MG63 (cell line): ENCODE measurements at regions not wholly inside any gene's neighbourhood (a gene's known extent, or its start where the extent isn't known, plus 50 kb on each side); places are given as distances from the start of the nearest gene placed in this dataset.

Experiments
- DNase-seq: peaks from one replicate; pipeline ENCODE4 v3.0.0-alpha.2; 2020
- H3K27me3 ChIP-seq: fragments of 250-450 bp; sonication (Bioruptor Pico); 2 replicates; pipeline ENCODE4 v1.5.1; 2020; ENCODE audit warnings: mild to moderate bottlenecking, moderate library complexity
- H3K36me3 ChIP-seq: fragments of 250-450 bp; sonication (Bioruptor Pico); 2 replicates; pipeline ENCODE4 v1.5.1; 2020; ENCODE audit warnings: mild to moderate bottlenecking, moderate library complexity
- H3K4me3 ChIP-seq: fragments of 250-450 bp; sonication (Bioruptor Pico); 2 replicates; pipeline ENCODE4 v1.5.1; 2020; ENCODE audit warnings: mild to moderate bottlenecking, moderate library complexity
- H3K9me3 ChIP-seq: fragments of 250-450 bp; sonication (Bioruptor Pico); 2 replicates; pipeline ENCODE4 v1.5.1; 2020; ENCODE audit warnings: mild to moderate bottlenecking, moderate library complexity

DNA sequence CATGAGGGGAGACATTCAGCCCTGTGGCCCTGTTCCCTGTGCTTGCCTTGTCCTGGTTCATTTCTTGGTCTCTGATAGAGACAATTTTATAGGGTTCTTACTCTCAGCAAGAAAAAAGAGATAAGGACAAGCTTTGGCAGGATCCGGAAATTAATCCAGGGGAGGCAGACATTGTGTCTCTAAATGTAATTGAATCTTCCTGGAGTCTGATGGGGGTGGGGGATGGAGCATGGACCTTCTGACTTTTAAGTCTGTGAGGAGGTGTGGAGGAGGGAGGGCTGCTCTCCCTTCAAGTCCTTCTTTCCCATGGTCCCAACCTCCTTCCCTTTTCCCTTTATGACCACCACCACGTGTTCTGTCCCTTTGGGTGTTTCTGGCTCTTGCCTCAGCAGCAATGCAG is 512.7 kb downstream of the DHX35 start:
- no peak for DNase-seq
- H3K36me3 ChIP-seq: no peaks in the 10 kb centered on the region
- no peaks in the 10 kb centered on the region for H3K9me3 ChIP-seq
- H3K27me3 ChIP-seq: no peaks in the 10 kb centered on the region
- no peak overlapping the region for H3K4me3 ChIP-seq

DNA sequence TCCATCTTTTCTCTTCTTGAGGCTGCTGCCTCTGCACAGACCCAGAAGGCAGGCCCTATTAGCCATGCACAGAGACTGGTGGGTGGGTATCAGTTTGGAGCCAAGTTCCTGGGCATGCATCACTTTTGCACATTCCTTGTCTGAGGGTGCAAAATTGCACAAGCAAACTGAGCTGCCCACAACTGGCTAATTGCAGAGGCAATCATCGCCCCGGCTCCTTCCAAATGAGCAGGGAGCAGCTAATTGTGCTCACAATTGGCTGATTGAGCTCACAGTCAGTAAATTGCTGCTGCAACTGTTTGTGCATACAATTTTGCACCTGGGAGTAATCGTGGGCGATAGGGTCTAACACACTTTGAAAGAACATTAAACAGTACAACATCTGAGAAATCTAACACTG is 511.4 kb downstream of the DHX35 start:
- DNase-seq: no peak
- Histone ChIP-seq H3K36me3 (no peaks in the 10 kb centered on the region), H3K27me3 (no peaks in the 10 kb centered on the region), H3K9me3 (no peaks in the 10 kb centered on the region), H3K4me3 (no peak overlapping the region)

DNA sequence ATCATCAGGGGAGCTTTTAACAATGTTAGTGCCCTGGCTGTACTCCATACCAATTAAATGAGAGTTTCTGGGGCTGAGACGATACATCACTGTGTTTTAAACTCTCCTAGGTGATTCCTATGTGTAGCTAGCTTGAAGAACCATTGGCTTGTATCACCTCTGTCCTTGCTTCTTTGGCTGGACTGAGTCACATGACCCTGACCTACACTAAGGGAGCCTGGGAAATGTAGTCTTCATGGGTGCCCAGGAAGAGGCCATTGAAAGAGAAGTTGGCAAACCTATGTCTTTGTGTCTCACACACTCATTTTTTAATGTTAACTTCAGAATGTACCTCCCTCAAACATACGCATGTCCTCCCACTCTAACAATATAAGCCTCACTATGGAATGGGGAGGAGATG is 506.6 kb downstream of the DHX35 start:
- H3K9me3 ChIP-seq: no peaks in the 10 kb centered on the region
- DNase-seq: no peak
- H3K36me3 ChIP-seq: no peaks in the 10 kb centered on the region

DNA sequence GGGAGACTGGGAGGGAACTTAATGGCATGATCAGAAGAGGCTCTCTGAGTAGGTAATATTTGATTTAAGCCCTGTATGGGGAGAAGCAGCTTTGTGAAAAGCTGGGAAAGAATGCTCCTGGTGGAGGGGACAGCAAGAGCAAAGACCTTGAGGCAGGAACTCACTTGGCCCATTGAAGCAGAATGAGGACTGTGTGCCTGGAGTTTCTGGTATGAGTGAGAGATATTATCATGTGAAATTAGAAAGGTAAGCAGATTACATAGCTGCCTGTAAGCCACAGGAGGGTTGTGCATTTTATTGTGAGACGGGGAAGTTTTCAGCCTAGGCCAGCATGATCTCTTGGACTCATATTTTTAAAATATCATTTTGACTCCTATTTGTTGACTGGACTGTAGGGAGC is 502.1 kb downstream of the DHX35 start:
- H3K27me3 ChIP-seq: peaks cover 3% of the 10 kb centered on the region; the same call in 1 of the 2 replicates
- no peaks in the 10 kb centered on the region for H3K9me3 ChIP-seq
- DNase-seq: no peak
- no peak overlapping the region for H3K4me3 ChIP-seq
- no peaks in the 10 kb centered on the region for H3K36me3 ChIP-seq

More for the DNA sequence above, 506.6 kb downstream of the DHX35 start:
- peaks cover 3% of the 10 kb centered on the region; the same call in 1 of the 2 replicates for H3K27me3 ChIP-seq
- H3K4me3 ChIP-seq: no peak overlapping the region

DNA sequence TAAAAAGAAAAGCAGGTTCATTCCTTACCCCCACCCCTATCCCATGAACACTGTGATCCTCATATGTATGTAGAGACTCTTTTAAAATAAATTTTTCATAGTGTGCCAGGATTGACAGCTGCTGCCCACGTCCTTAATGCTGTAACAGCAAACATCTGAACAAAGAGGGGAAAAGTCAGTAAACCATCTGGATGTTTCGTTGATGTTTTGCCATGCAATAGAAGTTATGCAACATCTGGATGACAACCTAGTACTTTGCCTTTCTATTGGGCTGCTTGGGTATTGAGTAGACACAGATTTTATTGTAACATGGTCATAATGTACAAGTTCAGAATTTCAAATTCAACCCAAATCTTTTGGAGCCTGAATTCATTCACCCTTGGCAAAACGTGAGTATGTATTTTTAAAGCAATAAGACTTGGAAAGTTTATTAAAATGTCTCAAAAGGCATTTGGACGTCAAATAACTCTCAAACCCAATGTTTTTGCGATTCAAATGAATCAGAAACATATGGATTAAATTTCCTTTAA is 500.3 kb downstream of the DHX35 start:
- Histone ChIP-seq H3K4me3 (no peak overlapping the region), H3K27me3 (peaks cover 3% of the 10 kb centered on the region; the same call in 1 of the 2 replicates), H3K9me3 (no peaks in the 10 kb centered on the region; the same call in 1 of the 2 replicates), H3K36me3 (no peaks in the 10 kb centered on the region)
- DNase-seq: no peak

DNA sequence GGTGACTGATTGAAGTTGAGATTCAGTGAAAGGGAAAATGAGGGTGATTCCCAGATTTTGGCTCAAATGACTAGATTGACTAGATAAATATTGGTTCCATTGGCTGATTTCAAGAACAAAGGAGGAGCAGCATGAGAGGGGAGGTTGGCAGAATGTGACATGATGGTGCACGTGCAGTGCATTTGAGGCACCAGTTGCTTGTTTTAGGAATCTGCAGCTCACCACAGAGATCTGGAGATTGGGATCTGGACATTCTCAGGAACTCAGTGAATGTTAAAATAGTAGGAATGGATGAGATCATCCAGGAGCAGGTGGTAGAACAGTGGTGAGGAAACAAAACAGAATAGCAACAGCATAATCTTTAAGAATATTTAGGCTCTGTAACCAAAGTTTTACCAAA is 496.3 kb downstream of the DHX35 start:
- Histone ChIP-seq H3K9me3 (no peaks in the 10 kb centered on the region; the same call in 1 of the 2 replicates), H3K4me3 (no peak overlapping the region), H3K27me3 (no peaks in the 10 kb centered on the region; the same call in 1 of the 2 replicates), H3K36me3 (no peaks in the 10 kb centered on the region)
- DNase-seq: no peak

DNA sequence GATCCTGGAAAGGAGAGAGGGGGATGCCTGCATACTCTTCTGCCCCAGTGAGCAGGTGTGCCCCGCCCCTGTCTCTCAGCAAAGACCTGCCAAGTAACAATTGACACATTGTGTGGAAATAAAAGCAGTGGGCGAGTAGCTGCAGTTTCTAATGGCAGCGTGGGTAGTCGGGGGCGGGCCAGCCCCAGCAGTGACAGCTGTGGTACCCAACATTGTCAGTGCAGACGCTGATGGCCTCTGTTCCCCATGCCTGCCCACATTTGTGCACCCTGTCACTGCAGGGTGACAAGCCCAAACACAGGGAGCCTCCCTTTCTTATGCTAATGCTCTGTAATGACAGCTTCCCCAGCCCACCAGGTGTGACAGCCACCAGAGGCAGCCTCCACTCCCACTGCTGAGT is 491.7 kb downstream of the DHX35 start:
- no peaks in the 10 kb centered on the region for H3K9me3 ChIP-seq
- no peaks in the 10 kb centered on the region for H3K27me3 ChIP-seq
- DNase-seq: no peak
- H3K36me3 ChIP-seq: no peaks in the 10 kb centered on the region
- no peak overlapping the region for H3K4me3 ChIP-seq

DNA sequence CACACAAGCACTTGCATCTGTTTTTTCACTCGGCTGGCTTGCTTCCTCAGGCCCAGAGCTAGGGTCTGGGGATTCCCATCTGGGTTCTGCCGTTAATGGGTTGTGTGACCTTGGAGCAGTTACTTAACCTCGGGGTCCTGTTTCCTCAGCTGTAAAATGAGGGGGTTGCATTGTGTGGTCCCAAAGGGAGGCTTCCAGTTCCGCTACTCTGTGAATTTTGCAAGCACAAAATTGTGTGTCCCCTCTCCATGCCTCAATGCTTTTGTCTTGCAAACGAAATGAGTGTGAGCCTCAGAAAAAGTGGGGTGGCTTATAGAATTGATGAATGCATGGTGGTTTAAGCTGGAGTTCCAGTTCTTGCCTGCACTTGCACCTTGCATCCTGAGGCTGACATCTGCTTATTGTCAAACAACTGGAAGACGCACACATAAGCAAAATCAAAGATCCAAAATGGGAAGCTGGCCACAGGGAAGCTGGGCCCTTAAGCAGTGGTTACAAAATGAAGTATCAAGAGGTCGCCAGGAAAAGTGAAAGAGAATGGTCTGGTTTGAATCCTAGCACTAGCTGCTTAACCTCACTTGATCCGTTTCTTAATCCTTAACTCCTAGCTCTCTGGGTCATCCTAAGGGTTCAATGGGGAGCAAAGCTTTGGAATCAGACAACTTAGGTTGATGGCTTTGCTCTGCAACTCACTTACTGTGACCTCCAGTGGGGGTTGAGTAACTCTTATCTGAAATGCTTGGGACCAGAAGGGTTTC is 490.6 kb downstream of the DHX35 start:
- Histone ChIP-seq H3K36me3 (no peaks in the 10 kb centered on the region), H3K27me3 (no peaks in the 10 kb centered on the region), H3K4me3 (no peak overlapping the region), H3K9me3 (no peaks in the 10 kb centered on the region)
- no peak for DNase-seq

DNA sequence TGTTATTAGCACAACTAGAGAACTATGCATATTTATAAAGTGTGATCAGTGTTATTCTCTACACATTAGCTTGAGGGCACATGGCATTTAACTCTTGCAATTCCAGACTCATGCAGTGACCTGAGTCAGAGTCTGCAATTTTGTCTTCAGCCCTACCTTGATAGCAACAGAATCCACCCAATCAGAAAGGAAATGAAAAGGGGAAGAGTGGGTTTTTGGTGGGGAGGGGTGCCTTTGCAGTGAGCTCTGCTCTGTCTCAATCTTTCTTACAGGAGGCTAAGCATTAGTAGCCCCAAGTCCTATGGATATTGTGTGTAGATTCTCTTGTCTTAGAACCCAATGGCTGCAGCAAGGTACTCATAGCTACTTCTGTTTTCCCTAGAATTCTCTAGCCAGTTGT is 489.2 kb downstream of the DHX35 start:
- no peak for DNase-seq
- no peaks in the 10 kb centered on the region for H3K9me3 ChIP-seq
- no peak overlapping the region for H3K4me3 ChIP-seq
- no peaks in the 10 kb centered on the region for H3K36me3 ChIP-seq
- 0 out of 2 replicates have a peak, but pooled peaks cover 2% of the 10 kb centered on the region for H3K27me3 ChIP-seq

DNA sequence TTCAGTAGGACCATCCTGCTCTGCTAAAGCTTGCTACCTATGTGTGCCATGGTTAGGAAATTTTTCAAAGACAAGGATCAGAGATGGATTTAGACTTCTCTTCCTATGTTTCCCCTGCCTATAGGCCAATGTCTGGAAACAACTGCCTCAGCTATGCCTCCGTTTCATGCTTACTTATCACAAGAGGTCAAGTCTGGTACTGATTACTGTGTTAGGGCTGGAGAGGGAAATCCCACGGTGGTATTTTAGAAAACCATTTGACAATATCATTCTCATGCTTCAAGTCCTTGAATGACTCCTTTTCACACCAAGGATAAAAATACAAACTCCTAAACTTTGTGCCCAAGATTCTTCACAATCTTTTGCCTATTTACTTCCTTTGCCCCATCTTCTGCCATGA is 484.3 kb downstream of the DHX35 start:
- H3K27me3 ChIP-seq: 0 out of 2 replicates have a peak, but pooled peaks cover 2% of the 10 kb centered on the region
- no peaks in the 10 kb centered on the region for H3K36me3 ChIP-seq
- no peaks in the 10 kb centered on the region for H3K9me3 ChIP-seq
- DNase-seq: no peak
- no peak overlapping the region for H3K4me3 ChIP-seq

DNA sequence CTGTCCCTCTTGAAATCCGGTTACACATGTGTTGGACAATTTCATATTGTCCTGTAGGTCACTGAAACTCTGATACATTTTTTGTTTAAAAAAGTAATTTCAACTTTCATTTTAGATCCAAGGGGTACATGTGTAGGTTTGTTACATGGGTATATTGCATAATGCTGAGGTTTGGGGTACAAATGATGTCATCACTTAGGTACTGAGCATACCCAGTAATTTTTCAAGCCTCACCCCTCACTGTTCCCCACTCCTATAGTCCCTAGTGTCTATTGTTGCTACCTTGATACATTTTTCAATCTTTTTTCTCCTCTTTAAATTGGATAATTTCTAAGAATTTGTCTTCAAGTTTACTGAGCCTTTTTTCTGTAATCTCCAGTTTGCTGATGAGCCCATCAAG is 483.0 kb downstream of the DHX35 start:
- H3K9me3 ChIP-seq: no peaks in the 10 kb centered on the region
- no peaks in the 10 kb centered on the region for H3K36me3 ChIP-seq
- 0 out of 2 replicates have a peak, but pooled peaks cover 2% of the 10 kb centered on the region for H3K27me3 ChIP-seq
- no peak for DNase-seq
- H3K4me3 ChIP-seq: no peak overlapping the region

DNA sequence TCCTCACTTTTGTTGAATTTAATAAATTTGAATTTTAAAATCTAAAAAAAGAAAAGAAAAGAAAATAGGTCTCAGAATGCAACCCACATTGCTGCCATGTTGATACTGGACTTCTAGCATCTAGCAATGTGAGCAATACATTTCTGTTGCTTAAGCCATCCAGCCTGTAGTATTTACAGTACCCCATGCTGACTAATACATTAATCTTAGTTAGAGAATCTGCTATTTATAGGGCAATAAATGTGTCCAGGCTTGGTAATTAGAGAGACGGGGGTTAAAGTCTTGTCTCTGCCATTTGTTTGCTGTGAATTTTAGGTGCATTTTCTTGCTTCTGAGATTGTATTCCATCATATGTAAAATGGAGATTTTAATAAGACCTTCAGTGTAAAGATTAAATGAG is 471.3 kb downstream of the DHX35 start:
- Histone ChIP-seq H3K36me3 (no peaks in the 10 kb centered on the region), H3K4me3 (no peak overlapping the region), H3K27me3 (no peaks in the 10 kb centered on the region), H3K9me3 (no peaks in the 10 kb centered on the region)
- no peak for DNase-seq

DNA sequence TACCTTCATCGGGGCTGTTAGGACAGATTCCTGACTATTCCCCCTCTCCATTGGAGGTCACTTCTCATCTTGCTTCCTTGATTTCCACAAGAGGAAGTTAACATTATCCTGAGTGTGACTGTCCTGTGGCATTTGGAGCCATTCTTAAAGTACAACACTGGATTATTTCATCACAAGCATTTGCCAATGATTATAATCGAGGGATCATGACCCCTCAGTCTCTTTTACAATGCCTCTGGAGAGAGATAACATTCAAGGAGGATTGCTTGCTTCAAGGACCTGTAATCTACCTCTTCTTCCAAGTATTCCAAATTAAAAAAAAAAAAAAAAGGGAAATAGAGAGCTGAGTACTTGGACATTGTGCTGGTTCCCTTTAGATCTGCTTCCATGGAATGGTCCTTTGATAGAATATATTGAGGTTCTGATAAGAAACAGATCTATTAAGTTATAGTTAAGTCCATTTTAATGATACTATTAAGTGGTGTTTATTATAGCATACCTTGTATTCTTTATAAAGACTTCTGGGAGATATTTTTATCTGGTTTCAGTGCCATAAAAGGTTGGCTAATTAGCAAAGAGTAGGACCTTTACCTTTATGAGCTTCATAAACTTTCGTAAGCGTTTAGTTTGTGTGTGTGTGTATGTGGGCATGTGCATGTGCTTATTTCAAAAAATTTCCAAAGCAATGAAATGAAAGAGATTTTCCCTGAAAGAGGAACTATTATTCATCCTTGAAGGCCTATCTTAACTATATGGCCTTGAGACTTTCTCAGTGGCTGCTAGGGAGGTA is 469.1 kb downstream of the DHX35 start:
- no peak overlapping the region for H3K4me3 ChIP-seq
- no peak for DNase-seq
- H3K27me3 ChIP-seq: no peaks in the 10 kb centered on the region
- H3K9me3 ChIP-seq: no peaks in the 10 kb centered on the region
- no peaks in the 10 kb centered on the region for H3K36me3 ChIP-seq

DNA sequence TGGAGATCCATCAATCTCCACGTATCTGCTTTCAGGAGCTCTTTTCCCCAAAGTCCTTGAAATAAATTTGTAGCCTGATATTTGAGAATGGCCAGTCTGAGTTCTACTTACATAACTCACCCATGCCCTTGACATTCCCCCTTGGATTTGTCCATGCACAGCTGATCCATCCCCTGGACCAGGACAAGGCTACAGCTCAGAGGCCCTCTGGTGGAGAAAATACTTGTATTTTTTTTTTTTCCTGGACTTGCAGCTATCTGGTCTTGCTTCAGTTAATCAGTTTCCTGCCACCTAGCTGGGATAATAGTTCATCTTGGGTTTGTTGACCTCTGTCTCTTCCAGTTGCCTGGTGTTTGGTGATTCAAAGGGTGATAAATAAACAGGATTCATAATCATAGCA is 467.6 kb downstream of the DHX35 start:
- H3K4me3 ChIP-seq: no peak overlapping the region
- no peaks in the 10 kb centered on the region for H3K9me3 ChIP-seq
- H3K27me3 ChIP-seq: no peaks in the 10 kb centered on the region
- no peaks in the 10 kb centered on the region for H3K36me3 ChIP-seq
- DNase-seq: no peak

DNA sequence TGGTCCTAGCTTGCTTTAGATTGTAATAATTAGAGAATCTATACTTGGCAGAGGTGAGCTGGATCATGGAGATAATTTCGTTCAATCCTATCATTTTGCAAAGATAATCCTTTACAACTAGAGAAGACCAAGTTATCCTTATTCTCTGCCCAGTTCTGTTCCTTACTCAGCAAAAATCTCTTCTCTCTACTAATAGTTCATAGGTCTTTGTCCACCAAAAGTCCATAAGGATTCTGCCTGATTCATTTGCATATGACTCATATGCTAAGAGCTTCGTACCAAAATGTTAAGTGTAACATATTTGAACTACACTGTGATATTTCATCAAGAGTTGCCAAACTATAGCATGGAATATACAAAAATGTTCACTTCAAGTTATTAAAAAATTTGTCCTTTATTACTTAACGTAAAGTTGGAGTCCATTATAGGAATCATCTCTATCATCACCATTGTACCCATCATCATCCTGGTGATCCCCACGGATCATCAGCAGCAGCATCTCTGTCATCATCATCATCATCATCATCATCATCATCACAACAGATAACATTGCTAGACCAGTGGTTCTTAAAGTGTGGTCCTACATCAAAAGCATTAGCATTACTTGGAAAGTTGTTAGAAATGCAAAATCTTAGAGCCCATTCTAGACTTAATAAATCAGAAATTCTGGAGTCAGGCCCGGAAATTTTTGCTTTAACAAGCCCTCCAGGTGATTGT is 463.0 kb downstream of the DHX35 start:
- DNase-seq: no peak
- H3K4me3 ChIP-seq: no peak overlapping the region
- H3K36me3 ChIP-seq: no peaks in the 10 kb centered on the region
- no peaks in the 10 kb centered on the region for H3K27me3 ChIP-seq
- H3K9me3 ChIP-seq: no peaks in the 10 kb centered on the region

DNA sequence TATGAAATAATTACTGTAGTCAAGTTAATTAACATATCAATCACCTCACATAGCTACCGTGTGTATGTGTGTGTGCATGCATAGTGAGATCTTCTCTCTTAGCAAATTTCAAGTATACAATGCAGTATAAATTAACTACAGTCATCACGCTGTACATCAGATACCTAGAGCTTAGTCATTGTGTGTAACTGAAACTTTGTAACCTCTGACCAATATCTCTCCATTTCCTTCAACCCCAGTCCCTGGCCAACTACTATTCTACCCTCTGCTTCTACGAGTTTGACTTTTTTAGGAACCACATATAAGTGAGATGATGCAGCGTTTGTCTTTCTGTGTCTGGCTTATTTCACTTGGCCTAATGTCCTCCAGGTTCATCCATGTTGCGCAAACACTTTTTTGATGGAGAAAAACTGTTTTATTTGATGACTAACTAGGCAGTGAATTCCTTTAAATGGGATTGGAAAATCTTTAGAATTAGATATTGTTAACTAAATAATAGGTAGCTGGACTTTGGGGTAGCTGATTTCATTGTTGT is 459.5 kb downstream of the DHX35 start:
- H3K36me3 ChIP-seq: no peaks in the 10 kb centered on the region
- H3K9me3 ChIP-seq: no peaks in the 10 kb centered on the region
- H3K27me3 ChIP-seq: no peaks in the 10 kb centered on the region
- H3K4me3 ChIP-seq: no peak overlapping the region
- no peak for DNase-seq

DNA sequence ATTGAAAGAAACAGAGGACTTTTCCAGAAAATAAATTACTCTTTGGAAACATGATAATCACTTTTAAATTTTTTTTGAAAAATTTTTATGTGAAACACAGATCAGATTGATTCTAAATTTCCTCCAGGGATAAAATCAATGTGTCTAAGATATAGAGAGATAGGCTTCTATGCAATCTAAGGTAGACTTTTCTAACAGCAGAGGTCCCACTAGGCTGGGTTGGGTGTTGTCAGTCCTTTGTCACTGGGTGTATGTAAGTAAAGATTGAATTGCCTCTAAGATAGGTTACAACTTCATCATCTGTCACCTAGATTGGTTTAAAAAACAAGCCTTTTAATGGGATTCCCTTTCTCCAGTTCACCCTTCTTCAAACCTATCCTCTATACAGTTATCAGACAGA is 449.9 kb downstream of the DHX35 start:
- H3K9me3 ChIP-seq: no peaks in the 10 kb centered on the region
- H3K27me3 ChIP-seq: no peaks in the 10 kb centered on the region
- H3K36me3 ChIP-seq: no peaks in the 10 kb centered on the region
- no peak overlapping the region for H3K4me3 ChIP-seq
- DNase-seq: no peak
